ENCODE measurements at regions not wholly inside any gene's neighbourhood (a gene's known extent, or its start where the extent isn't known, plus 50 kb on each side); places are given as distances from the start of the nearest gene placed in this dataset.
"Not testable (repeated sequence)": the region's sequence is repeated elsewhere in the genome, so short reads cannot be mapped to it uniquely, and the experiment has no call there.

DNA sequence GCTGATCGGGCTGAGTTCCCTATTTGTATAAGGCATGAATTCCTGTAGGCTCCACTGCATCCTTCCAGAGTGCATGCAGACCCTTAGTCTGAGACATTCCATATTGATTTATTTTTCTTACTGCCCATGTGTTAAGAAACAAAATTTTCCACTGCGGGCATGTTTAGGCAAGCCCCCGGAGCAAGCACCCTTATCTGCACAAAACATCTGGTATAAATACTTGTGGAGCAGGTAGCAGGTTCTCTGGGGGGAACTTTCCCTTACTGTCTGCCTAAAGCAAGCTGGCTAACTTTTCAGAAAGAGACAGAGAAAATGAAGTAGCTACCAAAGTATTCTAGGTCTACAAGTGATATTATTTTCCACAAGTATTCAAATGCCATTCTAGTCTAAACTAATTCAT lies 1338.5 kb upstream of the PCDH10 start:
- TF ChIP-seq, protein P1, sequence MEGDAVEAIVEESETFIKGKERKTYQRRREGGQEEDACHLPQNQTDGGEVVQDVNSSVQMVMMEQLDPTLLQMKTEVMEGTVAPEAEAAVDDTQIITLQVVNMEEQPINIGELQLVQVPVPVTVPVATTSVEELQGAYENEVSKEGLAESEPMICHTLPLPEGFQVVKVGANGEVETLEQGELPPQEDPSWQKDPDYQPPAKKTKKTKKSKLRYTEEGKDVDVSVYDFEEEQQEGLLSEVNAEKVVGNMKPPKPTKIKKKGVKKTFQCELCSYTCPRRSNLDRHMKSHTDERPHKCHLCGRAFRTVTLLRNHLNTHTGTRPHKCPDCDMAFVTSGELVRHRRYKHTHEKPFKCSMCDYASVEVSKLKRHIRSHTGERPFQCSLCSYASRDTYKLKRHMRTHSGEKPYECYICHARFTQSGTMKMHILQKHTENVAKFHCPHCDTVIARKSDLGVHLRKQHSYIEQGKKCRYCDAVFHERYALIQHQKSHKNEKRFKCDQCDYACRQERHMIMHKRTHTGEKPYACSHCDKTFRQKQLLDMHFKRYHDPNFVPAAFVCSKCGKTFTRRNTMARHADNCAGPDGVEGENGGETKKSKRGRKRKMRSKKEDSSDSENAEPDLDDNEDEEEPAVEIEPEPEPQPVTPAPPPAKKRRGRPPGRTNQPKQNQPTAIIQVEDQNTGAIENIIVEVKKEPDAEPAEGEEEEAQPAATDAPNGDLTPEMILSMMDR (IDR thresholded peaks at IDR 0.05) = not testable (repeated sequence)
- not testable (repeated sequence) for TF ChIP-seq RNF2 (IDR thresholded peaks at IDR 0.05; ENCODE audit: borderline replicate concordance, low read depth); FOSL2 (IDR thresholded peaks at IDR 0.05); FOSL2 (CRISPR knock-in tag; IDR thresholded peaks at IDR 0.05); KDM1A (IDR thresholded peaks at IDR 0.05; ENCODE audit: low read depth)
- TF ChIP-seq, protein P2, sequence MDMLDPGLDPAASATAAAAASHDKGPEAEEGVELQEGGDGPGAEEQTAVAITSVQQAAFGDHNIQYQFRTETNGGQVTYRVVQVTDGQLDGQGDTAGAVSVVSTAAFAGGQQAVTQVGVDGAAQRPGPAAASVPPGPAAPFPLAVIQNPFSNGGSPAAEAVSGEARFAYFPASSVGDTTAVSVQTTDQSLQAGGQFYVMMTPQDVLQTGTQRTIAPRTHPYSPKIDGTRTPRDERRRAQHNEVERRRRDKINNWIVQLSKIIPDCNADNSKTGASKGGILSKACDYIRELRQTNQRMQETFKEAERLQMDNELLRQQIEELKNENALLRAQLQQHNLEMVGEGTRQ (IDR thresholded peaks at IDR 0.05) = not testable (repeated sequence)
- TF ChIP-seq, protein P3, sequence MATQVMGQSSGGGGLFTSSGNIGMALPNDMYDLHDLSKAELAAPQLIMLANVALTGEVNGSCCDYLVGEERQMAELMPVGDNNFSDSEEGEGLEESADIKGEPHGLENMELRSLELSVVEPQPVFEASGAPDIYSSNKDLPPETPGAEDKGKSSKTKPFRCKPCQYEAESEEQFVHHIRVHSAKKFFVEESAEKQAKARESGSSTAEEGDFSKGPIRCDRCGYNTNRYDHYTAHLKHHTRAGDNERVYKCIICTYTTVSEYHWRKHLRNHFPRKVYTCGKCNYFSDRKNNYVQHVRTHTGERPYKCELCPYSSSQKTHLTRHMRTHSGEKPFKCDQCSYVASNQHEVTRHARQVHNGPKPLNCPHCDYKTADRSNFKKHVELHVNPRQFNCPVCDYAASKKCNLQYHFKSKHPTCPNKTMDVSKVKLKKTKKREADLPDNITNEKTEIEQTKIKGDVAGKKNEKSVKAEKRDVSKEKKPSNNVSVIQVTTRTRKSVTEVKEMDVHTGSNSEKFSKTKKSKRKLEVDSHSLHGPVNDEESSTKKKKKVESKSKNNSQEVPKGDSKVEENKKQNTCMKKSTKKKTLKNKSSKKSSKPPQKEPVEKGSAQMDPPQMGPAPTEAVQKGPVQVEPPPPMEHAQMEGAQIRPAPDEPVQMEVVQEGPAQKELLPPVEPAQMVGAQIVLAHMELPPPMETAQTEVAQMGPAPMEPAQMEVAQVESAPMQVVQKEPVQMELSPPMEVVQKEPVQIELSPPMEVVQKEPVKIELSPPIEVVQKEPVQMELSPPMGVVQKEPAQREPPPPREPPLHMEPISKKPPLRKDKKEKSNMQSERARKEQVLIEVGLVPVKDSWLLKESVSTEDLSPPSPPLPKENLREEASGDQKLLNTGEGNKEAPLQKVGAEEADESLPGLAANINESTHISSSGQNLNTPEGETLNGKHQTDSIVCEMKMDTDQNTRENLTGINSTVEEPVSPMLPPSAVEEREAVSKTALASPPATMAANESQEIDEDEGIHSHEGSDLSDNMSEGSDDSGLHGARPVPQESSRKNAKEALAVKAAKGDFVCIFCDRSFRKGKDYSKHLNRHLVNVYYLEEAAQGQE (IDR thresholded peaks at IDR 0.05) = not testable (repeated sequence)

Measured in A549 (cell line).